COLO668 (cell line): ENCODE measurements at regions not wholly inside any gene's neighbourhood (a gene's known extent, or its start where the extent isn't known, plus 50 kb on each side); places are given as distances from the start of the nearest gene placed in this dataset.
A peak's percentile ranks its signal among the peaks of the same experiment; 100 is the strongest.
"Not testable (repeated sequence)": the region's sequence is repeated elsewhere in the genome, so short reads cannot be mapped to it uniquely, and the experiment has no call there.

Experiments
- DNase-seq: peaks from one replicate; lab custom pipeline; 2025; ENCODE audit not compliant: unreplicated experiment; lab: John Stamatoyannopoulos, UW

DNA sequence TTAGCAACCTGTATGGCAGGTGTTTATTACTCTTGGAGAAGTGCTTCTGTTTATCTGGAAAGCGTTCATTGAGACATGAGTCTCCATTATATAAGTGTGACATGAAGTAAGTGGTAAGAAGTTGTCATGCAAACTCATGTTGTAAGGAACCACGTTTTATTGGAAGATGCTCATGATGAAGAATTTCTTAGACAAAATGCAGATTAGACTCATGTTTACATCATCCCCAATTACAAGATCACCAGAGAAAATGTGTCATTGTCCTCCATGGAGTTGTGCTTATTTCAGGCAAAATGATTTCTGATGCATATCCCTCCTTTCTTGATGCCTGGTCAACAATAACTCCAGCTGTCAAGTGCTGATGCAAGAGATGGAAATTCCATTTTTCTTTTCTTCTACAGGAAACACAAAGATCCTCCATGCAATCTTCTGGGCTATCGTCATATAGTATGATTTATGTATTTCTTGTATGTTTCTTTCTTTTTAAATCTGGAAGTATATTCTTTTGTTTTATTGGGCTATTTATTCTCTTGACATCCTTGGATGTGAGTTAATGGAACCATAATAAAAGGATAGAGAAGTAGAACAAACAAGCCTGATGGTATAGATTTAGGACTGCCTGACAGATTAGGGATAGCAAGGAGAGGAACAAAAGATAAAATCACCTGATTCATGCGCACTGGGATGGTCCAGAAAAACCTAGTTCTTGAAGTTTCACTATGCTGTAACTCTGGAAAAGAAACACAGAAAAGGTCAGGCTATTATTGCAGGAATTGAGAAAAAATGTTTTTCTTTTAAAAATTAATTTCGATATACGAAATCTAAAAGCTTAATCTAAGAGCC is 50.7 kb upstream of the DIAPH3 start:
- no peak for DNase-seq

GRCh38 chr13:60220072-60220471 is 56.3 kb upstream of the DIAPH3 start:
- no peak for DNase-seq

DNA sequence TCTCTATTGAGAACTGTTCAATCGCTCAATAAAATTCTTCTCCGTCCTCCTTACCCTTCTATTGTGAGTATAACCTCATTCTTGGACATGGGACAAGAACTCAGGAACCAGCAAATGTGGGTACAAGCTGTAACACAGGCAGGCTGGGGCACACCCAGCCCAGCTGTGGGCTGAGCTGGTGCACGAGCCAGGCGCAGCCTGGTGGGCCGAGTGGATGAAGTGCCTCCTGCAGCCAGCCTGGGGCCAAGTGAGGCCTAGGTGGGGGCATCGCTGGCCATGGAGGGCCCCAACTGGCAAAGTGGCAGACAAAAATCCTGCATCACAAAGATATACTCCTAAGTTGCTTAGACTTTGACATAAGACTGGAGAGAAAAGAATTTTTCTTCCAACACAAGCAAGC is 57.9 kb upstream of the DIAPH3 start:
- DNase-seq: no peak

DNA sequence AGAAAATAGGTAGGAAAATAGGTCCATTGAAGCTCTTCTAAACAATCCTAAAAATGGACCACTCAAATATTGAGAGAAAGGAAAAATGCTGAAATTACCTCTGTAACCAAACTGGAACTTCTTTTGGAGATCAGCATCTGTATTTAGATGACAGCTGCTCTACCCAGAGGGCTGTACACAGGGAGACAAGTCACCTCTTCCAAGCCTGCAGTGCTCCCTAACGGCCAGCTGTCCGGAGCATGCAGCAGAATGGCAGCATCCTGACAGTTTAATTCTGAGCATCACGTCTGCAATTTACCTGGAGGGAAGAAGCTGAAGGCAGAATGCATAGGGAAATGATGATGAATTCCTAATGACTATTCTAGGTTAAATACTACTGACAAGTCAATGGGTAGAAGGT is 62.8 kb upstream of the DIAPH3 start:
- DNase-seq: no peak

- DNase-seq: no peak
These were observed 63.4 kb upstream of the DIAPH3 start for GRCh38 chr13:60227158-60227557.

GRCh38 chr13:60229708-60230272 is 66.1 kb upstream of the DIAPH3 start:
- DNase-seq: no peak

GRCh38 chr13:60230593-60230992 is 66.9 kb upstream of the DIAPH3 start:
- DNase-seq: no peak

DNA sequence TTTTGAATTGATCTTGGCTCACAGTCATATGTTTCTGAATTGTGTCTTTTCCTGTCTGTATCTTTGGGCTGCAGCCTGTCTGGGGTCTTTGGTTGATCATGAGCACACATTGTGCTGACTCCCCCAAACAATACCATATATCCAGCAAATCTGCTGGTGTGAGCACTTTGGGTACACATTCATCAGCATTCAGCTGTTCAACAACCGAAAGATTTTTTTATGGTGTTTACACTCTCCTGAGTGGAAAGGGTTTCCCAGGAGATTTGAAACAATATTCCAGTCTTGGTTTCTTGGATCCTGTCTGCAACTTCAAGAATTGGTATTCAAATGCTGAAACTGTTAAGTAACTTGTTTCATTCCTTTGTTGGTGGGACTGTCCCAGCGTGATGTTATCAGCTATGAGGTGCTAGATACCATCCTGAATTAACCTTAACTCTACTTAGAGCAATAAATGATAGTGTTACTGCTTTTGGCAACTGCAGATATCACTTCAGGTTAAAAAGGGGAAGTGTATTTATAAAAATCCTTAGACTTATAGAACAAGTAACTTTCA is 78.4 kb upstream of the DIAPH3 start:
- DNase-seq: no peak

- DNase-seq: no peak
These were observed 80.7 kb upstream of the DIAPH3 start for GRCh38 chr13:60244381-60244780.

GRCh38 chr13:60251419-60251818 is 87.7 kb upstream of the DIAPH3 start:
- DNase-seq: not testable (repeated sequence)

DNA sequence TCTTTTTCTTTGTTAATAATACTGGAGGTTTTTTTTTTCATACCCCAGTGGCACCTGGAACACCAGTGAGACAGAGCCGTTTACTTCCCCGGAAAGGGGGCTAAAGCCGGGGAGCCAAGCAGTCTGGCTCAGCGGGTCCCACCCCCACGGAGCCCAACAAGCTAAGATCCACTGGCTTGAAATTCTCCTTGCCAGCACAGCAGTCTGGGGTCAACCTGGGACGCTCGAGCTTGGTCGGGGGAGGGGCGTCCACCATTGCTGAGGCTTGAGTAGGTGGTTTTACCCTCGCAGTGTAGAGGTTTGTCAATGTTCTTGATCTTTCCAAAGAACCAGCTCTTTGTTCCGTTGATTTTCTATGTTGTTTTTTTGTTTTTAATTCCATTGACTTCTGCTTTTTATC is 94.6 kb upstream of the DIAPH3 start:
- no peak for DNase-seq

DNA sequence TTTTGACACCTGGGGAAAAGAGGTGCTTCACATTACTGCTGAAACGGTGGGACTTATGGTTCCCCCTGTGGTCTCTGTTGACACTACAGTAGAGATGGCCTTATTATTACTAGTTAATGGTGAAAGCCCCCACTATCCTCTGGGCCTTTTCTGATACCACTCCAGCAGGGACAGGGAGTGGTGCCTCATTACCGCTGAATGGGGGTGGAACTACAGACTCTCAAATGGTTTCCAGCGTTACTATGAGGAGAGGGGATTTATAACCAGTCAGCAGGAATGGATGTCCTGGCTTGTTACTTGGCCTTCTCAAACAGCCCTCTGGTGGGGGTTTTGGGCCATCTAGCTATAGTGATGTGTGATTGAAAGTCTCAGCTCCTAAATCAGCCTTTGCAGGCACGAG is 96.7 kb upstream of the DIAPH3 start:
- DNase-seq: no peak

DNA sequence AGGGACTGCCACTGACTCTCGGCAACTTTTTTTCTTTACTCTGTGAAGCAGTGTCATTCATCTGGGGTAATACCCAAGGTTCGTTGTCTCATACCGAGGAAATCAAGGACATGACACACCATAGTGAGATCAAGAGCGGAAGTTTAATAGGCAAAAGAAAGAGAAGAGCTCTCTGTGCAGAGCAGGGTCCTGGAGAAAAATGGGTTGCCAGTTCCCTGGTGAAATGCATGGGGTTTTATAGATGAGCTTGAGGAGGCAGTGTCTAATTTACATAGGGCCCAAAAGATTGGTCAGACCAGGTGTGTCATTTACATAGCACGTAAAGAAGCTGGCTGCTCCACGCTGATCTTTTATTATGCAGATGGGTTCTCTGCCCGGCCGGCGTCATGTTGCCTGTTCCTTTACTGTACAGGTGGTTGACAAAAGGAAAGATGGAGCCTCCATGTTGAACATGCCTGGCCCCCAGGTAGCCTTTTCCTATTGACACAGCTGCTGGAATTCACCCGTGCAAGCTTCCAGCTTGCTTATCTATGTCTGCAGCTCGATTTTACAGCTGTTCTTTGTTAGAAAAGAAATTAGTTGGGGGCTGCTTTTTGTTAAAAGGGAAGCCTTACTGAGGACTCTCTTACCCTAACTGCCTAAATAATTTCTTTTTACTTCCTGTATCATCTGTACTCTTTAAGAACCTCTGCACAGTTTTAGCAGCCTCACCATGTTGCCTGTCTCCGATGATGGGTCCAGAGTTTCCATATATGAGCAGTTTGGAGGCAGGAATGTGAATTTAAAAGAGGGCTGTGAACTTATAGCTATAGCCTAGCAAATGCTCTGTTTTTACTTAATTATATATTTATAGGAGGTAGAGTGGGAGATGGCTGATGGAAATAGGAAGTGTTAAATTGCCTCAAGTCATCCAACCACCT is 98.0 kb upstream of the DIAPH3 start:
- peak; percentile 92 for DNase-seq

GRCh38 chr13:60265566-60265965 is 101.8 kb upstream of the DIAPH3 start:
- no peak for DNase-seq

- DNase-seq: peak; percentile 54
These were observed 103.9 kb upstream of the DIAPH3 start for GRCh38 chr13:60267498-60268202.

GRCh38 chr13:60268203-60268555 is 104.5 kb upstream of the DIAPH3 start:
- DNase-seq: no peak

- DNase-seq: no peak
These were observed 110.3 kb upstream of the DIAPH3 start for GRCh38 chr13:60273971-60274527.

- DNase-seq: no peak
These were observed 110.9 kb upstream of the DIAPH3 start for GRCh38 chr13:60274655-60275054.

DNA sequence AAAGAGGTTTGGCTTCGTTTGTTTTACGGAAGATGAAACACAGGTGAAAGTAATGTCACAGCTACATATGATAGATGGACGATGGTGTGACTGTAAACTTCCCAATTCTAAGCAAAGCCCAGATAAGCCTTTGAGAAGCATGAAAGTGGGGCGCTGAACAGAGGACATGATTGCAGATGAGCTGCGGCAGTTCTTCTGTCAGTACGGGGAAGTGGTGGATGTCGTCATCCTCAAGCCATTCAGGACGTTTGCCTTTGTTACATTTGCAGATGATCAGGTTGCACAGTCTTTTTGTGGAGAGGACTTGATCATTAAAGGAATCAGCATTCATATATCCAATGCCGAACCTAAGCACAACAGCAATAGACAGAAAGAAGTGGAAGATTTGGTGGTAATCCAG is 111.5 kb upstream of the DIAPH3 start:
- no peak for DNase-seq

GRCh38 chr13:60280524-60280923 is 116.5 kb upstream of the TDRD3 start:
- not testable (repeated sequence) for DNase-seq

DNA sequence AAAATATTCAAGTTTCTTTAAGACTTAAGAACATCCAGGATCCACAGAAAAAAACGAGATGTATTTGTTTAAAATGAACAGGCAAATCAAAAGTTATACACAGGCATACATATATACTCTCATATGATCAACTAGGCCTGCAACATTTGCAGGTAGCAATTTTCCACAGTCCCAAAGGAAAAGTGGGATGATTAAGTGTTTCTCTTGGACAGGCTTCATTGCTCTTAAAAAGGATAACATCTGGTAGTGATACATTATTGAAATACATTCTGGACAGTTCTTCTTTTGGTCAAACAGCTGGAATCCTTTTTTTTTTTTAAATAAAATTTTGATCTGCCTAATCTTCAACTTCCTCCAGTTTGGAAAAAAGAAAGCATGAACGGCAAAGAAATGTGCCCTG is 114.8 kb upstream of the TDRD3 start:
- DNase-seq: no peak
